ENCODE measurements at regions not wholly inside any gene's neighbourhood (a gene's known extent, or its start where the extent isn't known, plus 50 kb on each side); places are given as distances from the start of the nearest gene placed in this dataset.
"Not testable (repeated sequence)": the region's sequence is repeated elsewhere in the genome, so short reads cannot be mapped to it uniquely, and the experiment has no call there.

DNA sequence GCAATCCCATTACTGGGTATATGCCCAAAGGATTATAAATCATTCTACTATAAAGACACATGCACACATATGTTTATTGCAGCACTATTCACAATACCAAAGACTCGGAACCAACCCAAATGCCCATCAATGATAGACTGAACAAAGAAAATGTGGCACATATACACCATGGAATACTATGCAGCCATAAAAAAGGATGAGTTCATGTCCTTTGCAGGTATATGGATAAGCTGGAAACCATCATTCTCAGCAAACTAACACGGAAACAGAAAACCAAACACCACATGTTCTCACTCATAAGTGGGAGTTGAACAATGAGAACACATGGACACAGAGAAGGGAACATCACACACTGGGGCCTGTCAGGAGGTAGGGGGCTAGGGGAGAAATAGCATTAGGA is 235.7 kb downstream of the PTN start:
- DNase-seq = not testable (repeated sequence)

DNA sequence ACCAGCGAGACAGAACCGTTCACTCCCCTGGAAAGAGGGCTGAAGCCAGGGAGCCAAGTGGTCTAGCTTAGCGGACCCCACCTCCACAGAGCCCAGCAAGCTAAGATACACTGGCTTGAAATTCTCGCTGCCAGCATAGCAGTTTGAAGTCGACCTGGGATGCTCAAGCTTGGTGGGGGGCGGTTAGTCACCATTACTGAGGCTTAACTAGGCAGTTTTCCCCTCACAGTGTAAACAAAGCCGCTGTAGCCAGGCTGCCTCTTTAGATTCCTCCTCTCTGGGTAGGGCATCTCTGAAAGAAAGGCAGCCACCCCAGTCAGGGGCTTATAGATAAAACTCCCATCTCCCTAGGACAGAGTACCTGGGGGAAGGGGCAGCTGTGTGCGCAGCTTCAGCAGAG is 235.1 kb downstream of the CHRM2 start:
- not testable (repeated sequence) for DNase-seq

DNA sequence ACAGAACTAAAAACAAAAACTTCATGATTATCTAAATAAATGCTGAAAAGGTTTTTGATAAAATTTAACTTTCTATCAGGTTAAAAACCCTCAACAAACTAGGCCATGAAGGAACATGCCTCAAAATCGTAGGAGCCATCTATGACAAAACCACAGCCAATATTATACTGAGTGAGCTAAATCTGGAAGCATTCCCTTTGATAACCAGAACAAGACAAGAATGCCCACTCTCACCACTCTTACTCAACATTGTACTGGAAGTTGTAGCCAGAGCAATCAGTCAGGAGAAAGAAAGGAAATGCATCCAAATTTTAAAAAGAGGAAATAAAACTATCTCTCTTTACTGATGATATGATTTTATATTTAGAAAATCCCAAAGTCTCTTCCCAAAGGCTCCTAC is 228.7 kb downstream of the CHRM2 start:
- DNase-seq = no peak

DNA sequence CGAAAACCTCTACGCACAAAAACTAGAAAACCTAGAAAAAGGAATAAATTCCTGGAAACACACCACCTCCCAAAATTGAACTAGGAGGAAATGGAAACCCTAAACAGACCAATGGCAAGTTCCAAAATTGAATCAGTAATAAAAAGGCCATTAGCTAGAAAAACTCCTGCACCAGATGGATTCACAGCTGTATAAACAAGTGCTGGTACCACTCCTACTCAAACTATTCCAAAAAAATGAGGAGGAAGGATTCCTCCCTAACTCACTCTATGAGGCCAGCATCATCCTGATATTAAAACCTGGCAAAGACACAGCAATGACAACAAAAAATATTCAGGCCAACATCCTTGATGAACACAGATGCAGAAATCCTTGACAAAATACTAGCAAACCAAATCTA is 228.2 kb downstream of the CHRM2 start:
- DNase-seq = no peak

DNA sequence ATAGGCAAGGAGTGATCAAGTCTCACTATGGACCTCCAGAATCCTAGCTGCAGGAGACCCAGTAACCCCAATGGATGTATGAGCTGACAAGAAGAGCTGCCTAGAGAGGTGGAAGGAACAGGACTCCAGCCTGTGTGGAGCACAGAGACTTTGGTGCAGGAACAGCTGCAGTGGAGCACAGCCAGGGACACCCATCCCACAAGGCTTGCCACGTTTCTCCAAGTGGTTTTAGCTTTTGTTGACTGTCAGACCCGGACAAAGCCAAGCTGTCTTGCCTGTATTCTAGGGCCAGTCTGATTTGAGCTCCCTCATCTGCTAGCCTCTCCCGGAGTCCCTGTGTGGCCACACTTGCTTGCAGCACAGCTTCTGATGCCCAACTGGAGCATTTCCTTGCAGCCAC is 224.7 kb downstream of the CHRM2 start:
- DNase-seq = no peak

DNA sequence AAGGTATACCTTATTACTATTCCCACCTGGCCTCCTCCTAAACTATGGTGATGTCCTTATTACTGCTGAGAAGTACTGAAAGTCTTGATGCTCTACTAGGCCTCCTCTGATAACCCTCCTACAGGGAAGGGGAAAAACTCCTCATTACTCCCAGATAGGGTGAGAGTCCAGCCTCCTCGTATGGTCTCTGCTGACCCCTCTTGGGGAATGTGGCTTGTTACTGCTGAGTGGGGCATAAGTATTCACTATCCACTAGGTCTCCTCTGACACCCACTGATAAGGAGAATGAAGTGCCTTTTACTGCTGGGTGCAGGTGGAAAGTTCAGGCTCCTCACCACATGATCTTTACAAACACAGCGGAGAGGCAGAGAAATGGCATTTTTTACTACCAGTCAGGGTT is 222.9 kb downstream of the CHRM2 start:
- DNase-seq = no peak

DNA sequence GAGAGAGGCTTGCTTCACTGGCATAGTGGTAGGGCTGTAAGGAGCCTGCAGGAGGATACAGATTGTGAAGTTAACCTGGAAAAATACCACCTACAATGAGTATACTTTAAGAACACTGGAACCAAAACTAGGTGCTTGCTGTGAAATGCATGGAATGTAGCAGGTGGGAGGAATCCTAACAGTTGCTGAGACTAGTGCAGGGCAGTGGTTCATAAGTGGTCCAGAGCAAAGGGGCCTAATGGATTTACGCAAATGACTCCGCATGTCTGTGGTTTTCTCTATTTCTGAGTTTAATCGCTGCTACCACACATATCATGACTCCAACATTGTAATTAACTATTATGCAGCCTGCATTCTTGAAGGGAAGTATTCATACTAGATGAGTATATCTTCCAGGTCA is 218.4 kb downstream of the CHRM2 start:
- DNase-seq = no peak

DNA sequence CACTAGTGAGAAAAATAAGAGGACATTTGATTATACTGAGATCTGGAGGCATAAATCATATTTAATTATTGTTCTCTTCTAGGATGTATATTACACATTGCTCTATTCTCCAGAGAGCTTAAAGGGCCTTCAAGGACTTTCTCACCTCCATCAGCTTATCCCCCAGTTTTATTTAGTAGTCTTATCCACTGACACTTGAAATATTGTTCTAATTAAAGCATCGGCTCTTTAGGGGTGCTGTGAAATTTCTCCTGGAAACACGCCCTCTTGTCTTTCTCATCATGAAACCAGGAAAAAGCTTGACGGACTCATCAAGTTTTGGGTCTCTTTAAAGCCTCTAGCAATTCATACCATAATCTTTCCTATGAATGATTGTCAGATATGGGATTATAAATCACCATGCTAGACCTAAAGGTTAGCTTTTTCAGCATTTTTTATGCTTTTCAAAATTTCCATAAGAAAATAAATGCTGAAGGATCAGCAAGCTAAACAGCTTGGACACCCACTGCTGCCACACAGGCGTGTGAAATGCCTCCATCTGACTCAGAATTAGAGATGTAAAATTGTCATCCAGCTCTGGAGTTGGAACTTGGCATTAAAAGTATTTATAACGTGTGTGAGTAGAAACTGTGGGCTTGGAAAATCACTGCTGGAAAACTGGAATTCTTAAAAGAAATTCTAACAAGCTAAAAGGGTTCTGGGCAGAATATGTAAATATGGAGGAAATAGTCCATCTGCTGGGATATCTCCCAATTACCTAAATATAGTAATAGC is 216.3 kb downstream of the CHRM2 start:
- no peak for DNase-seq

DNA sequence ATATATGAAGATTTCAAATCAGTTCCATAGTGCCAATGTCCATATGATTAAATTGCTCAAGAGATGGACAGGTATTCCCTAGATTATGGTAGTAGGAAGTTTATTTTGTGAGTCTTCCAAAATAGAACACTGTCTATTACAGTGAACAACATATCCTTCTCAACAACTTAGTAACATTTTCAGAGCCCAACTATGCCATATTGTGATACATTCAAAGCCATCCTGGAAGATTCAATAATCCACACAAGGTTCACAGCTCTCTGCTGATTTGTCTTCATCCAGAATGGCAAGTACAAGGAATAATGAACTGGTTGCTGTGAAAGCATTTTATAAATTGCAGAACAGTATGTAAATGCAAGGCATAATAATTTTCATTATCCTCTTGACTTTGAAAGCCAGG is 213.9 kb downstream of the CHRM2 start:
- DNase-seq = no peak

DNA sequence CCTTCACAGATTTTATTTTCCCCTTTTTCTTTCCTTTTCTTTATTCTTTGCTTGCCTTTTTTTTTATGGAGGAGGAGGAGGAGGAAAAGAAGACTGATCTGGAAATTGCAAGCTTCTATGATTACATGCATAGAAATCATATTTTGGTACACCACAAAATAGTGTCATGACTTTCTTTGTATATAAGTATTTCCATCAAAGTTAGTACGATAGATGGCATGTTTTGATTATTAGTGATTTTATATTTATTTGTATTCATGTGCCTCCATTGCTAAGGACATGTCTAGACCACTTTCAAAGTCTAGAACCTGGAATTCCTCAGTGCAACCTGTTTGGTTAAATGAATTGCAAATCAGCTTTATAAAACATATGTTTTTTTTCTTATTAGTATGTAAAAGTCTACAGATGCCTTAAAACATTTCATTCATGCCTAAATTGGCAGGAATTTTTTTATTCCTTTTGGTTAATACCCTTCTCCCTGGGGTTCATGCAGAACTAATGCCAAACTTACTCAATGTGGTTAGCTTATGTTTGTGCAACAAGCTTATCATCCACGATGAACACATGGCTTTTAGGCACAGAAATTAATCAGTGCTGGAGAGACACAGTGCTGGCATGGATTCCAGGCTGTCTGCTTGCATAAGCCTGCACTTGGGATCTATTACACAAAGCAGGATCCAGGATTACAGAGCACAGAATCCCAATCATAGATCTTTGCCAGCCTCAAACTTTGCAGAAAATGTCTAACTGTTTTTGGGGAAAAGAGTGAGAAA is 213.1 kb downstream of the CHRM2 start:
- no peak for DNase-seq

DNA sequence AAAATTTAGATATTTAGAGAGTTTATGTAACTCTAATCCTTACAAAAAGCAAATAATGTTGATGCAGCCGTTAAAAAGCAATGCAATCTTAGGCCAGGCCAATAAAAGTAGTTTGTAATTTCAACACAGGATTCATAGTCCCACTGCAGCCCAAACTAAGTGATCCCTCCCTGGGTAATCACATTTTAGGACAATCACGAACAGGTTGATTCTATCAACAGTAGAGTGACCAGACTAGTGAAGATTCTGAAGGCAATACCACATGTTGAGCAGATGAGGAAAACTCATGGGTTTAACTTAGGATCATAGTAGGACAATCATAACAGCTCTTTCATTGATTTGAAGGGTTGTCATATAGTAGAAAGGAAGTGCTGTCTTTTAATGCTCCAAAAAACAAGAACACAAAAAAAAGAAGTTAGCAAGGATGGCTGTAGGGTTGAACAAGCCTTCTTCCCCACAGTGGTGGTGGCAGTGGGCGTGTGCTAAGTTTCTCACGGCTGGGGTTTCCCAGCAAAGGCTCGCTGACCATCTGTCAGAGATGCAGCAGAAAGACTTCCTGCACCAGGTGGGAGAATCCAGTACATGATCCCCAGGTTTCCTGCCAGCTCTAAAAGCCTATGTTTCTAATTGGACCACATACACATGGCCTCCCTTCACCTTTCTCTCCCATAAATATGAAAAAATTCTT is 212.2 kb downstream of the CHRM2 start:
- no peak for DNase-seq

DNA sequence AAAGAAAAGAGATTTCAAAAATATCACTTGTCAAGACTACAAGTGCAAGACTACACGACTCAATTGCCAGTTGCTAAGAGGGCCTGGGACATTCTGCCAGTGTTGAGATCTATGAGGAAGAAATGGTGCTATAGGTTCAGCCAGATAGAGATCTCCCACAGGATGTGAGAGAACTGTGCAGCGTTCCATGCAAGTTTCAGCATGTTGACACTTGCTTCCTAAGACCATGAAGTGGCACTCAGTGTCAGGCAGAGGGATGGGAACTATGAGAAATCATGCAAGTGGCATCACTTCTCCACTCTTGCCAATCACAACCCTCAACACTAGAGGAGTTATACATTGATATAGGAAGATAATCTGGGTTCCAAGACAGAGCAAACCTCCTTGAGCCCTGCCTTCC is 210.3 kb downstream of the CHRM2 start:
- no peak for DNase-seq

DNA sequence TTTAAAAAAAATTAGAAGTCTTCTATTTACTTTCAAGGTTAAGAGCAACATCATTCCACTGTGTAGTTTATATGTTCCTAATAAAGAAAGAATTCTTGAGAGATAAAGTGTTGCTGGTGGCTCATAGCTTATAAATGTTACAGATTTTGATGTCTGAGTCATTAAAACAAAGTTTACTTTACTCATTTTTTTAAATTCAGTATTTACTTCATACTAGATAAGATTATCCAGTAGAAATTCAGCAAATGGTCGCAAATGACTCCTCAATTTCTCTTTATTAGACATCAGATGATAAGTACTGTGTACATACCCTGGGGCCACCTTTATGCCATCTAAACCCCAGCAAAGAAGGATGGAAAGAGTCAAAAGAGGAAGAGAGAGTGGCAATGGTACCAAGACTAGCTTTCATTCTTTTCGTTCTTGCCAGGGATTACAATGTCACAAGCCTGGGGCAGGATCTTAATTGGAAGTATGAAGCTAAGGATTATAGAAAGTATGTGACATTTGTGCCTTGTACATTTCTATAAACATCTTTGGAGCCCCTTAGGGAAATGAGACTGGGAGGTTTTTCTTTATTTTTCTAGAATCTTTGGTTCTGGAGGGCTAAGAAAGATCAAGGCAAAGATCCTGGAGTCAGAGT is 206.1 kb downstream of the CHRM2 start:
- DNase-seq = no peak

DNA sequence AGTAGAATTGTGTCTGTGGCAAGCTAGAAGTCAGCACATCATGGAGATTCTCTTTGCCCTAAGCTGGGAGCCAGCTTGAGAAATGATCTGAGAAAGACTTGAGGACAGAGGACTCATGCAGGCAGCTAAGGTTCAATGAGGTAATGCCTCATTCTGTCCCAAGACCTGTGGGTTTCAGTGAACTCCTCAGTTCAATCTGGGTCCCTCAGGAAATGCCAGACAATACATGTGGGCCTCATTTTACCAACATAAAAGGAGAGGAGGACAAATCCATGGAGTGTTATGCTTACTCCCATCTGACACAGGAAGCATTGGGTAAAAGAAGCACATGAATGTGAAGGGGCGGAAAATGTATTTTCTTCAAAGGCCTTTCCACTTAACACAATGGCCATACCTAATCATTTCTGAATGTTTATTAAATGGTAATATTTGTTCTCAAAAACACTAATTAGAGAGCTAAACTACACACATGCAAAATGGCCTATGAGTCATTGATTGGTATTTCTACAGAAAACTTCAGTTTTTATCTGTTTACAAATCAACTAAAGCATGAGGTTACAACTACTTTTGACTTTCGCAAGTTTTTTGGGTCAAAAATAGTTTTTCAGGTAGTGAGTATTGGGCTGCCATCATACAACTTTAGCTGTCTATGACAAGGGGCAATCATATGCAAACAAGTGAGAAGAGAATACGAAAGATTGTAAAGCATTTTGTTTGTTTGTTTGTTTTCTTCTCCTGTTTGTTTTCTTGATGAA is 205.3 kb downstream of the CHRM2 start:
- no peak for DNase-seq

All from NCI-H1436 treated with DMSO at 0.1 percent for 48 hours (cell line).